A549 (cell line): ENCODE measurements at regions not wholly inside any gene's neighbourhood (a gene's known extent, or its start where the extent isn't known, plus 50 kb on each side); places are given as distances from the start of the nearest gene placed in this dataset.
"Not testable (repeated sequence)": the region's sequence is repeated elsewhere in the genome, so short reads cannot be mapped to it uniquely, and the experiment has no call there.

Experiments
- ATAC-seq, 2 experiments: fragments of 200-7000 bp in 1 of 2; fragments of >200 bp in 1 of 2; cut with Nextera tagmentation in 1 of 2; cut with Tn5 transposase in 1 of 2; 3 replicates each; pipeline versions ENCODE4 v1.8.0 to v1.9.1; 2018 to 2020; ENCODE audit warnings: mild to moderate bottlenecking in 1 of 2, moderate library complexity in 1 of 2
- CTCF ChIA-PET: fragments of 300-600 bp; sonication (Branson Sonifier 250); formaldehyde crosslinking; extraction: SDS; loops from one replicate; lab custom pipeline; 2021; ENCODE audit warnings: antibody characterized with exemption, inconsistent platforms; lab: Yijun Ruan, JAX
- POLR2A ChIA-PET: fragments of 350-600 bp; formaldehyde crosslinking; extraction: SDS; loops from one replicate; lab custom pipeline; 2021; ENCODE audit warnings: antibody characterized with exemption, inconsistent platforms; lab: Yijun Ruan, JAX
- DNase-seq, 2 experiments: peaks; one replicate each; pipeline versions ENCODE4 v3.0.0 to v3.0.0-alpha.2; 2011 to 2016; ENCODE audit warnings: low read depth in 1 of 2, low spot score in 1 of 2
- FAIRE-seq: peaks from 2 replicates; lab custom pipeline; 2011; peaks lifted over from hg19 to GRCh38; lab: Jason Lieb, UNC
- H3K27ac ChIP-seq, 2 experiments: fragments of >200 bp; sonication (Bioruptor Twin); formaldehyde crosslinking; 3 replicates each; pipeline ENCODE4 v1.5.1; 2016 to 2017
- H3K4me1 ChIP-seq: fragments of >200 bp; sonication (Bioruptor Twin); formaldehyde crosslinking; 3 replicates; pipeline ENCODE4 v1.6.1; 2016
- H3K4me2 ChIP-seq: fragments of >200 bp; sonication (Bioruptor Twin); formaldehyde crosslinking; 3 replicates; pipeline ENCODE4 v1.6.1; 2016
- H3K4me3 ChIP-seq: fragments of >200 bp; sonication (Bioruptor Twin); formaldehyde crosslinking; 3 replicates; pipeline ENCODE4 v1.5.1; 2016
- H3K9me3 ChIP-seq: fragments of >200 bp; sonication (Bioruptor Twin); formaldehyde crosslinking; 3 replicates; pipeline ENCODE4 v1.6.1; 2016
- CEBPB ChIP-seq, 2 experiments: fragments of >200 bp in 1 of 2; sonication (Bioruptor Twin) in 1 of 2; formaldehyde crosslinking in 1 of 2; IDR thresholded peaks; 2 replicates each; pipeline ENCODE4 v1.6.1; 2012 to 2016
- CHD2 ChIP-seq: fragments of 150-350 bp; IDR thresholded peaks from 2 replicates; pipeline ENCODE4 v1.6.1; 2014; ENCODE audit warnings: low read length; ENCODE audit not compliant: partially characterized antibody
- FOSB ChIP-seq: fragments of 250-450 bp; sonication (Bioruptor Pico); IDR thresholded peaks from 2 replicates; pipeline ENCODE4 v1.5.0; 2020; ENCODE audit warnings: mild to moderate bottlenecking, moderate library complexity
- FOXS1 ChIP-seq: fragments of 250-450 bp; sonication (Bioruptor Pico); IDR thresholded peaks from 2 replicates; pipeline ENCODE4 v1.5.0; 2020; ENCODE audit warnings: mild to moderate bottlenecking, moderate library complexity
- GATA3 ChIP-seq: IDR thresholded peaks from 2 replicates; pipeline ENCODE4 v1.6.1; 2012; ENCODE audit warnings: borderline replicate concordance
- HEYL ChIP-seq: fragments of 250-450 bp; sonication (Bioruptor Pico); IDR thresholded peaks from 2 replicates; pipeline ENCODE4 v1.8.0; 2021; ENCODE audit warnings: mild to moderate bottlenecking, moderate library complexity
- HOXA7 ChIP-seq: fragments of 250-450 bp; sonication (Bioruptor Pico); IDR thresholded peaks from 2 replicates; pipeline ENCODE4 v1.5.0; 2020; ENCODE audit warnings: mild to moderate bottlenecking, moderate library complexity
- JUN ChIP-seq, 2 experiments: fragments of >200 bp; sonication (Bioruptor Twin); formaldehyde crosslinking; IDR thresholded peaks; 2 replicates in 1 of 2; 3 replicates in 1 of 2; pipeline ENCODE4 v1.6.1; 2016 to 2017
- KDM1A ChIP-seq: fragments of 200-600 bp; sonication (generic); IDR thresholded peaks from 2 replicates; pipeline ENCODE4 v1.6.1; 2016; ENCODE audit warnings: low read depth, mild to moderate bottlenecking
- MAZ ChIP-seq: fragments of 150-350 bp; IDR thresholded peaks from 2 replicates; pipeline ENCODE4 v1.6.1; 2014; ENCODE audit warnings: antibody characterized with exemption, low read depth, low read length, borderline replicate concordance
- MYC ChIP-seq: IDR thresholded peaks from 2 replicates; pipeline ENCODE4 v1.6.1; 2012; ENCODE audit warnings: mild to moderate bottlenecking, inconsistent platforms, low read length, improper control_type of control experiment, borderline replicate concordance
- NR3C1 ChIP-seq: fragments of >200 bp; sonication (Bioruptor Twin); formaldehyde crosslinking; IDR thresholded peaks from 3 replicates; pipeline ENCODE4 v1.6.1; 2017
- PHF8 ChIP-seq: fragments of 200-600 bp; sonication (generic); IDR thresholded peaks from 2 replicates; pipeline ENCODE4 v1.6.1; 2016; ENCODE audit warnings: low read depth, mild to moderate bottlenecking, antibody characterized with exemption, moderate library complexity, borderline replicate concordance
- RCOR1 ChIP-seq: fragments of 150-350 bp; IDR thresholded peaks from 2 replicates; pipeline ENCODE4 v1.6.1; 2014; ENCODE audit warnings: antibody characterized with exemption, low read length, low read depth
- RNF2 ChIP-seq: fragments of 200-600 bp; sonication (generic); IDR thresholded peaks from 2 replicates; pipeline ENCODE4 v1.6.1; 2016; ENCODE audit warnings: low read depth, mild to moderate bottlenecking, antibody characterized with exemption, moderate library complexity, borderline replicate concordance
- SMC3 ChIP-seq: fragments of >200 bp; sonication (Bioruptor Twin); formaldehyde crosslinking; IDR thresholded peaks from 3 replicates; pipeline ENCODE4 v1.6.1; 2018; ENCODE audit warnings: inconsistent platforms
- TFCP2L1 ChIP-seq: fragments of 250-450 bp; sonication (Bioruptor Pico); IDR thresholded peaks from 2 replicates; pipeline ENCODE4 v1.5.0; 2021; ENCODE audit warnings: mild to moderate bottlenecking
- ZC3H11A ChIP-seq: fragments of 450-650 bp; IDR thresholded peaks from 2 replicates; pipeline ENCODE4 v1.6.1; 2014; ENCODE audit warnings: antibody characterized with exemption, mild to moderate bottlenecking
- WGBS: methylation state at CpG from one replicate; pipeline ENCODE4 v1.1.6; 2017; ENCODE audit errors: missing lambda C conversion rate; 5-methylcytosine and 5-hydroxymethylcytosine counted together
- TF ChIP-seq, protein P1 (sequence below): fragments of >200 bp; sonication (Bioruptor Twin); formaldehyde crosslinking; IDR thresholded peaks from 2 replicates; pipeline ENCODE4 v1.6.1; 2016

DNA sequence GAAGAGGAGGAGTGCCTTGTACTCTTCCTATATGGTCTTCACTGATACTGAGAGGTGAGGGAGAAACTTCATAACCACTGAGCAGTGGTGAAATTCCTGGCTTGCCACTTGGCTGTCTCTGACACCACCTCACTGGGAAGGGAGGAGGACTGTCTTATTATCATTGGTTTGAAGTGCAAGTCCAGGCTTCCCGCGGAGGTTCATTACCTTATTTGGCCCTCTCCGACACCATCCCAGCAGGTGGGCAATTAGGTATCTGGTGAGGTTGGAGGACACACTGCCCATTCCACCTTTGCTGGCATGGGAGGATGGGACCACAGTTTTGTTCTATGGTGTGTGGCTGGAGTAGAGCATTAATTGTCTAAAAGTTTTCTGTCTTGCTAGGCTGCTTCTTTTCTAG lies 206.1 kb downstream of the LHFPL1 start:
- Histone ChIP-seq H3K4me1 (no peaks in the 10 kb centered on the region), H3K4me3 (no peak overlapping the region), H3K4me2 (no peak overlapping the region), H3K9me3 (no peaks in the 10 kb centered on the region), H3K27ac (no peak overlapping the region)
- no peak for DNase-seq
- WGBS, result 60% methylated on average over 1 of the region's 3 CpGs
- ChIA-PET CTCF (no interaction called here), POLR2A (no interaction called here)
- TF ChIP-seq HOXA7, result no peak
- TF ChIP-seq FOSB, result no peak
- TF ChIP-seq SMC3, result no peak
- TF ChIP-seq CHD2, result no peak
- TF ChIP-seq ZC3H11A, result no peak
- FAIRE-seq, result no peak
- no peak for ATAC-seq

DNA sequence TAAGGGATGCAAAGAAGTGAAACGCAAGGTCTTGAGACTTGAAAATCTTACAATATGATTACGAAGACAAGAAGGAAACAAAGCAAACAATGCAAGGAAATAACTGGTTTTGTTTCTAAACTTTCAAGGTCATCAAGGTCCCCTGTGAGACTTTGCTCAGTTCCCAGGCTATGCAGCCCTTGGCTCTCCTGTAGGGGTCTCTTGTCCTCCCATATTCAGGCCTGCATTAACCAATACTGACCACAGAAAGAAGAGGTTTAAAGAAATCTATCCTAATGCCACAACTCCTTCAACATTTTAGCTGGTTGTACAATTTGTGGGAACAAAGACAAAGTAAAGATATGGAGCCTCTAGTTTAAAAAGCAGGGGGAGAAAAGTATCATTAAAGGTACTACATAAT lies 209.2 kb downstream of the LHFPL1 start:
- DNase-seq (no peak), FAIRE-seq (no peak), ATAC-seq (no peak)
- no peak overlapping the region for H3K4me3 ChIP-seq
- 24% methylated on average over 2 of the region's 2 CpGs for WGBS
- no peak overlapping the region for H3K27ac ChIP-seq
- ChIA-PET CTCF (no interaction called here), POLR2A (no interaction called here)
- no peaks in the 10 kb centered on the region for H3K9me3 ChIP-seq
- no peaks in the 10 kb centered on the region for H3K4me1 ChIP-seq
- TF ChIP-seq HEYL (CRISPR knock-in tag), result no peak
- TF ChIP-seq TFCP2L1 (CRISPR knock-in tag), result no peak
- TF ChIP-seq FOXS1, result no peak
- no peak for TF ChIP-seq JUN (IDR thresholded peaks at IDR 0.05)
- TF ChIP-seq MAZ, result no peak
- no peak for TF ChIP-seq HOXA7
- TF ChIP-seq MYC, result no peak
- TF ChIP-seq PHF8, result no peak
- TF ChIP-seq, protein P1, sequence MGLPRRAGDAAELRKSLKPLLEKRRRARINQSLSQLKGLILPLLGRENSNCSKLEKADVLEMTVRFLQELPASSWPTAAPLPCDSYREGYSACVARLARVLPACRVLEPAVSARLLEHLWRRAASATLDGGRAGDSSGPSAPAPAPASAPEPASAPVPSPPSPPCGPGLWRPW, result no peak
- TF ChIP-seq RNF2, result no peak
- TF ChIP-seq CEBPB (IDR thresholded peaks at IDR 0.05), result no peak
- TF ChIP-seq RCOR1, result no peak
- H3K4me2 ChIP-seq, result no peak overlapping the region

DNA sequence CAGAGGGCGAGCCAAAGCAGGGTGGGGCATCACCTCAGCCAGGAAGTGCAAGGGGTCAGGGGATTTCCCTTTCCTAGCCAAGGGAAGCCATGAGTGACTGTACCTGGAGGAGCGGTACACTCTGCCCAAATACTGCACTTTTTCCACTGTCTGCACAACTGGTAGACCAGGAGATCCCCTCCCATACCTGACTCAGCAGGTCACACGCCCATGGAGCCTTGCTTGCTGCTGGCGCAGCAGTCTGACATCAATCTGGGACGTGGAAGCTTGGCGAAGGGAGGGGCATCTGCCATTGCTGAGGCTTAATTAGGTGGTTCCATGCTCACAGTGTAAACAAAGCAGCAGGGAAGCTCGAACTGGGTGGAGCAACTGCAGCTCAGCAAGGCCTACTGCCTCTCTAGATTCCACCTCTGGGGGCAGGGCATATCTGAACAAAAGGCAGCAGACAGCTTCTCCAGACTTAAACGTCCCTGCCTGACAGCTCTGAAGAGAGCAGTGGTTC lies 217.7 kb downstream of the LHFPL1 start:
- H3K4me1 ChIP-seq, H3K4me3 ChIP-seq, DNase-seq, H3K27ac ChIP-seq, CTCF ChIA-PET, POLR2A ChIA-PET, FAIRE-seq, ATAC-seq, H3K4me2 ChIP-seq, H3K9me3 ChIP-seq: not testable (repeated sequence)
- WGBS, result 0% methylated on average over 1 of the region's 8 CpGs

DNA sequence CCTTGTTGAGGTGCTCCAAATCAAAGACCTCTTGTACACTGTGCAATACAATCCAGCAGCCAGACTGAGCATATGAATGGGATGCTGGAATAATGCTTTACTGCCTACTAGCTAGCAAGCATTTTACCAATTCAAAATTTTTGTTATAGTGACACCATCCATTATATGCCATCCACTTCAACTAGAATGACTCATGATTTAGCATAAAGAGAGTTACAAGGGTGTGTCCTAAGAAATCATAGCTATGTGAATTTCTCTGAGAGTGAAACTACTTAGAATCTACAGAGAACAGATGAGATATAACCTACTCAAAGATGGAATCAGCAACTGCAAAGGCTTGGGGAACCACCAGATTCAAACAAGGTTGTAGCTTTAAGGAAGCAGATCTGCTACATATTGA lies 221.9 kb downstream of the LHFPL1 start:
- ATAC-seq (no peak), DNase-seq (no peak), FAIRE-seq (no peak)
- Histone ChIP-seq H3K27ac (no peak overlapping the region), H3K9me3 (no peaks in the 10 kb centered on the region), H3K4me1 (no peaks in the 10 kb centered on the region), H3K4me2 (no peak overlapping the region), H3K4me3 (no peak overlapping the region)
- POLR2A ChIA-PET, result no interaction called here
- CTCF ChIA-PET, result no interaction called here
- TF ChIP-seq GATA3, result no peak
- no peak for TF ChIP-seq NR3C1
- no peak for TF ChIP-seq KDM1A

DNA sequence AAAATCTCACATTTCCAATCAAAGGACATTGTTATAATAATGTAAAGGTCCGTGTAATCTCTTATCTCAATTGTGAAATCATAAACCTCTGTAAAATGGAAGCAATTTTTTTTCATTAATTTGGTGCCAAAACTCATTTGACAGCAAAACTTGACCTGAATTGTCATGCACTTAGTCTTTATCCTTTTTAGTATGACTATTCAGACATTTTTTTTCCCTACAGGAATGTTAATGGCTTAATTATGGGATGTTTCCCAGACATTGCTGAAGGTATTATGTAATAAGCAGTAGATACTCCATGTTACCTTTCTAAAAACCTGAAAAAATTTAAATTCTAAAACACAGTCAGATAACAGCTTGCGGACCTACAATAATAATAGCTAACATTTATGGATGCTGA lies 228.9 kb downstream of the LHFPL1 start:
- no peak for FAIRE-seq
- TF ChIP-seq FOSB, result no peak
- no peak for ATAC-seq
- POLR2A ChIA-PET, result no interaction called here
- WGBS, result 10% methylated on average over 2 of the region's 2 CpGs
- H3K9me3 ChIP-seq, result no peaks in the 10 kb centered on the region
- no peak overlapping the region for H3K4me3 ChIP-seq
- no peak overlapping the region for H3K4me2 ChIP-seq
- no peak overlapping the region for H3K27ac ChIP-seq
- DNase-seq, result no peak
- H3K4me1 ChIP-seq, result no peaks in the 10 kb centered on the region
- CTCF ChIA-PET, result no interaction called here
